Endothelial cell (in vitro differentiated cells): ENCODE measurements at regions not wholly inside any gene's neighbourhood (a gene's known extent, or its start where the extent isn't known, plus 50 kb on each side); places are given as distances from the start of the nearest gene placed in this dataset.
"Not testable (repeated sequence)": the region's sequence is repeated elsewhere in the genome, so short reads cannot be mapped to it uniquely, and the experiment has no call there.

Experiments
- DNase-seq: peaks from one replicate; pipeline ENCODE4 v3.0.0; 2021; ENCODE audit warnings: low spot score
- H3K27ac Mint-ChIP-seq: one replicate; pipeline ENCODE4 v1.8.0; 2021; ENCODE audit warnings: mixed read lengths, inconsistent platforms; ENCODE audit not compliant: unreplicated experiment
- H3K27me3 Mint-ChIP-seq: one replicate; pipeline ENCODE4 v1.8.0; 2021; ENCODE audit warnings: mild to moderate bottlenecking, moderate library complexity, mixed read lengths, inconsistent platforms; ENCODE audit not compliant: unreplicated experiment
- H3K36me3 Mint-ChIP-seq: one replicate; pipeline ENCODE4 v1.8.0; 2021; ENCODE audit warnings: mild to moderate bottlenecking, low read depth, mixed read lengths, inconsistent platforms; ENCODE audit not compliant: unreplicated experiment
- H3K4me1 Mint-ChIP-seq: one replicate; pipeline ENCODE4 v1.8.0; 2021; ENCODE audit warnings: mild to moderate bottlenecking, mixed read lengths, inconsistent platforms; ENCODE audit not compliant: unreplicated experiment
- H3K4me3 Mint-ChIP-seq: one replicate; pipeline ENCODE4 v1.8.0; 2021; ENCODE audit warnings: mild to moderate bottlenecking, mixed read lengths, inconsistent platforms; ENCODE audit not compliant: unreplicated experiment
- H3K9me3 Mint-ChIP-seq: one replicate; pipeline ENCODE4 v1.8.0; 2021; ENCODE audit warnings: mixed read lengths, inconsistent platforms; ENCODE audit not compliant: unreplicated experiment
- CTCF ChIP-seq: fragments of 200-600 bp; sonication (generic); IDR thresholded peaks from one replicate; pipeline ENCODE4 v1.5.0; 2021; ENCODE audit warnings: antibody characterized with exemption; ENCODE audit not compliant: unreplicated experiment

- Mint-ChIP-seq H3K27ac (no peak overlapping the region), H3K36me3 (no peaks in the 10 kb centered on the region), H3K27me3 (peaks cover 2% of the 10 kb centered on the region), H3K9me3 (no peaks in the 10 kb centered on the region), H3K4me3 (no peak overlapping the region), H3K4me1 (no peaks in the 10 kb centered on the region)
- DNase-seq = no peak
- TF ChIP-seq CTCF = no peak
Observed at GRCh38 chr1:166597516-166597915, 241.8 kb upstream of the POGK start.

GRCh38 chr1:166600574-166600973, 238.7 kb upstream of the POGK start:
- no peaks in the 10 kb centered on the region for H3K27me3 Mint-ChIP-seq
- no peak for DNase-seq
- H3K27ac Mint-ChIP-seq = no peak overlapping the region
- no peak for TF ChIP-seq CTCF
- H3K9me3 Mint-ChIP-seq = no peaks in the 10 kb centered on the region
- no peaks in the 10 kb centered on the region for H3K36me3 Mint-ChIP-seq
- no peaks in the 10 kb centered on the region for H3K4me1 Mint-ChIP-seq
- no peak overlapping the region for H3K4me3 Mint-ChIP-seq

GRCh38 chr1:166601650-166602278, 237.5 kb upstream of the POGK start:
- H3K27me3 Mint-ChIP-seq = no peaks in the 10 kb centered on the region
- no peaks in the 10 kb centered on the region for H3K36me3 Mint-ChIP-seq
- H3K27ac Mint-ChIP-seq = no peak overlapping the region
- no peak for DNase-seq
- no peaks in the 10 kb centered on the region for H3K9me3 Mint-ChIP-seq
- no peak for TF ChIP-seq CTCF
- H3K4me1 Mint-ChIP-seq = no peaks in the 10 kb centered on the region
- H3K4me3 Mint-ChIP-seq = no peak overlapping the region

GRCh38 chr1:166602801-166603200, 236.5 kb upstream of the POGK start:
- H3K4me1 Mint-ChIP-seq, H3K36me3 Mint-ChIP-seq, H3K27me3 Mint-ChIP-seq, H3K4me3 Mint-ChIP-seq, H3K27ac Mint-ChIP-seq, H3K9me3 Mint-ChIP-seq, DNase-seq: not testable (repeated sequence)

GRCh38 chr1:166603296-166603695, 236.0 kb upstream of the POGK start:
- no peaks in the 10 kb centered on the region for H3K27me3 Mint-ChIP-seq
- H3K36me3 Mint-ChIP-seq = no peaks in the 10 kb centered on the region
- no peak overlapping the region for H3K27ac Mint-ChIP-seq
- no peak for DNase-seq
- H3K9me3 Mint-ChIP-seq = no peaks in the 10 kb centered on the region
- no peak overlapping the region for H3K4me3 Mint-ChIP-seq
- TF ChIP-seq CTCF = no peak
- H3K4me1 Mint-ChIP-seq = no peaks in the 10 kb centered on the region
